GM12892 (cell line): ENCODE measurements at regions not wholly inside any gene's neighbourhood (a gene's known extent, or its start where the extent isn't known, plus 50 kb on each side); places are given as distances from the start of the nearest gene placed in this dataset.

Source experiments
- POLR2A ChIP-seq: IDR thresholded peaks from 2 replicates; pipeline ENCODE4 v1.6.1; 2011; ENCODE audit warnings: low read depth, low read length, control low read depth
- POLR2AphosphoS5 ChIP-seq: IDR thresholded peaks from 2 replicates; pipeline ENCODE4 v1.6.1; 2011; ENCODE audit warnings: low read depth, low read length, control low read depth
- TAF1 ChIP-seq: IDR thresholded peaks from 2 replicates; pipeline ENCODE4 v1.6.1; 2011; ENCODE audit warnings: low read depth, mild to moderate bottlenecking, control low read depth, low read length, borderline replicate concordance

GRCh38 chr12:34396006-34396860 is 373.9 kb downstream of the ALG10 start:
- TF ChIP-seq POLR2AphosphoS5 (no peak), POLR2A (no peak), TAF1 (no peak)
